HEK293T (cell line): ENCODE measurements at regions not wholly inside any gene's neighbourhood (a gene's known extent, or its start where the extent isn't known, plus 50 kb on each side); places are given as distances from the start of the nearest gene placed in this dataset.

Source experiments
- ARNT ChIP-seq: fragments of 450-650 bp; IDR thresholded peaks from 2 replicates; pipeline ENCODE4 v1.6.1; 2017; ENCODE audit warnings: mild to moderate bottlenecking
- BHLHE40 ChIP-seq: fragments of 450-650 bp; IDR thresholded peaks from 2 replicates; pipeline ENCODE4 v1.6.1; 2016; ENCODE audit warnings: mild to moderate bottlenecking, moderate library complexity, borderline replicate concordance
- CTBP1 ChIP-seq: fragments of 450-650 bp; IDR thresholded peaks from 2 replicates; pipeline ENCODE4 v1.6.1; 2016; ENCODE audit warnings: borderline replicate concordance
- ELF4 ChIP-seq: fragments of 450-650 bp; IDR thresholded peaks from 2 replicates; pipeline ENCODE4 v1.6.1; 2017; ENCODE audit warnings: antibody characterized with exemption
- FOXK2 ChIP-seq: fragments of 450-650 bp; IDR thresholded peaks from 2 replicates; pipeline ENCODE4 v1.6.1; 2016; ENCODE audit warnings: mild to moderate bottlenecking
- FOXM1 ChIP-seq: fragments of 450-650 bp; IDR thresholded peaks from 2 replicates; pipeline ENCODE4 v1.6.1; 2017; ENCODE audit warnings: mild to moderate bottlenecking, borderline replicate concordance
- LEF1 ChIP-seq: fragments of 450-650 bp; IDR thresholded peaks from 2 replicates; pipeline ENCODE4 v1.6.1; 2017; ENCODE audit warnings: mild to moderate bottlenecking, borderline replicate concordance
- NFRKB ChIP-seq: fragments of 450-650 bp; IDR thresholded peaks from 2 replicates; pipeline ENCODE4 v1.6.1; 2016; ENCODE audit warnings: mild to moderate bottlenecking, moderate library complexity
- SP1 ChIP-seq: fragments of 450-650 bp; IDR thresholded peaks from 2 replicates; pipeline ENCODE4 v1.6.1; 2017
- SUZ12 ChIP-seq: fragments of 450-650 bp; IDR thresholded peaks from 2 replicates; pipeline ENCODE4 v1.6.1; 2016; ENCODE audit warnings: mild to moderate bottlenecking
- TF ChIP-seq, protein P1 (sequence below): fragments of 450-650 bp; IDR thresholded peaks from 2 replicates; pipeline ENCODE4 v1.6.1; 2016

GRCh38 chr1:61580417-61580816, 144.5 kb downstream of the TM2D1 start:
- TF ChIP-seq CTBP1 (no peak), FOXM1 (no peak), FOXK2 (no peak), ARNT (no peak), ELF4 (no peak), SUZ12 (no peak), LEF1 (no peak), BHLHE40 (no peak), NFRKB (no peak), SP1 (no peak)
- TF ChIP-seq, protein P1, sequence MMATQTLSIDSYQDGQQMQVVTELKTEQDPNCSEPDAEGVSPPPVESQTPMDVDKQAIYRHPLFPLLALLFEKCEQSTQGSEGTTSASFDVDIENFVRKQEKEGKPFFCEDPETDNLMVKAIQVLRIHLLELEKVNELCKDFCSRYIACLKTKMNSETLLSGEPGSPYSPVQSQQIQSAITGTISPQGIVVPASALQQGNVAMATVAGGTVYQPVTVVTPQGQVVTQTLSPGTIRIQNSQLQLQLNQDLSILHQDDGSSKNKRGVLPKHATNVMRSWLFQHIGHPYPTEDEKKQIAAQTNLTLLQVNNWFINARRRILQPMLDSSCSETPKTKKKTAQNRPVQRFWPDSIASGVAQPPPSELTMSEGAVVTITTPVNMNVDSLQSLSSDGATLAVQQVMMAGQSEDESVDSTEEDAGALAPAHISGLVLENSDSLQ: no peak
